Superior temporal gyrus (tissue), 1 donor: ENCODE measurements at regions not wholly inside any gene's neighbourhood (a gene's known extent, or its start where the extent isn't known, plus 50 kb on each side); places are given as distances from the start of the nearest gene placed in this dataset.
"Not testable (repeated sequence)": the region's sequence is repeated elsewhere in the genome, so short reads cannot be mapped to it uniquely, and the experiment has no call there.

ENCODE experiments used
- DNase-seq: peaks from one replicate; pipeline ENCODE4 v3.0.0-alpha.2; 2016; ENCODE audit errors: extremely low spot score

DNA sequence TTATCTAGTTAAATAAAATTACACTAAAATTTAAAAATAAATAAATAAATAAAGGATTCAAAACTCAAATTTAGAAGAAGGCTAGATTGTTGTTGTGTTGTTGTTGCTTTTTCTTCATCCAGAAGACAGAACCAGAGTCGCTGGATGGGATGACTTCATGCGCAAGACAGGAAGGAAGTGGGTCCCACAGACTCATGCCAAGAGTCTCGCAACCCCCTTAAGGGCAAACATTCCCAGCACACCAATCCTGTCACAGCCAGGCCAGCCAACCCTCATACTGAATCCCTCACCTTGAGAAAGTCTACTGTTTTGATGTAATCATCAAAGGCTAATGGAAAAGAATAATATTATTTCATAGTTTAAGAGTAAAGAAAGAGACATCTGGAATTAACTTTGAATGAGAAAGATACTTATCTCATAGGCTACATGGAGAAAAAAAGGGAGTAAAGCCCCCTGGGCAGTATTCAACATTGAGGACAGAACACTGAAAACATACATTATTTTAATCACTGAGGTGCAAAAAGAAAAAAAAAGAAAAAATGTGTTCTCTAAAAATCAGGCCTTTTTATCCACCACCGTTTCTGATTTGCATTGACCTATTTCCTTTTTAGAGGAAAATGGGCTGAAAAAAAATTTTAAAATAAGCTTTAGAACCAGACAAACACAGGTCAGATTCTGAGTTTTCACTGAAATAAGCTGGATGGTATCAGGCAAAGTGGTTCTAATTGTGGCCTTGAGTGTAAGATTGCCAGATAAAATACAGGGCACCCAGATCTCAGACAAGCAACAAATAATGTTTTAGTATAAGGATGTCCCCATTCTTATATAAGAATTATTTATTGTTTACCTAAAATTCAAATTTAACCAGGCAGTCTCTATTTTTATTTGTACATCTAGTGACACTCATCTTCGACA is 826.5 kb downstream of the TNS3 start:
- DNase-seq = no peak

DNA sequence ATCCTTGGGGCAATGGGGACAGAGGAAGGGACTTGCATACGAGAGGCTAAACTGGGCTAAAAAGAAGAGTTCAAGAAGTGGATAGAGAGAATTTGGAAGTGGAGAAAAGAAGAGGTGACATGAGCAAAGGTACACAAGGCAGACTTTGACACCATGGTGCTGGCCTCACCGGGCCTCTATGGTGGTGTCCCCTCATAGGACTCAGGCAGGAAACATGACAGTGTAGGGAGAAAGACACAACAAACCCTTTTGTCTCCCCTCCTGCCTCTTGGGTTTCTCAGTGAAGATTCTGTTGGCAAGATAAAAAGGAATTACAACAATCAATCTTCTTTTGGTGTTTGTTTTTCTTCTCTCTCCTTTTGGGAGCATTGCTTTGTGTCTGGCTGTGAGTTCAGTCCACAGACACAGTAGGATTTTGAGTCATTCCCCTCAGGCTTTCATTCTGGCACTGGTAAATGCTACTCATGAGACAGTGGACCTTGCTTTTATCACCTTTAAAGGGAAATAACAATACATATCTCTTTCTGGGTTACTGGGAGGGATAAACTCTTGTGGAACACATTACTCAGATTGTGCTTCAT is 827.7 kb downstream of the TNS3 start:
- DNase-seq = no peak

DNA sequence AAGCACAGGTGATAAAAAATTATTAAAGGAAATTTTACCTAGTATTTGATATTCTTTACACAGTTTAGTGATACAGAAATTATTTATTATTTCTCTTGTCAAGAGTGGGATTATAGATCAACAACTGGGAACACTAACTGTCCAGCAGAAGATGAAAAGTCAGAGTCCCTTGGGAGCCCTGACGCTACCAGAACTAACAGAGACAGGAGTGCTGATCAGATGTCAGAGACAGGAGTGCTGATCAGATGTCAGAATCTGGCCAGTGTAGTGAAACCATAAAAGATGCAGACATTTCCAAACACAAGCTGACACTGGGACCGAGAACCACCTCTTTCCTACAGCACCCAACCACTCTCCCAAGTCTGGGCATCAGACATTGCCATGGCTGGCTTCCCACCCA is 828.2 kb downstream of the TNS3 start:
- DNase-seq = no peak

DNA sequence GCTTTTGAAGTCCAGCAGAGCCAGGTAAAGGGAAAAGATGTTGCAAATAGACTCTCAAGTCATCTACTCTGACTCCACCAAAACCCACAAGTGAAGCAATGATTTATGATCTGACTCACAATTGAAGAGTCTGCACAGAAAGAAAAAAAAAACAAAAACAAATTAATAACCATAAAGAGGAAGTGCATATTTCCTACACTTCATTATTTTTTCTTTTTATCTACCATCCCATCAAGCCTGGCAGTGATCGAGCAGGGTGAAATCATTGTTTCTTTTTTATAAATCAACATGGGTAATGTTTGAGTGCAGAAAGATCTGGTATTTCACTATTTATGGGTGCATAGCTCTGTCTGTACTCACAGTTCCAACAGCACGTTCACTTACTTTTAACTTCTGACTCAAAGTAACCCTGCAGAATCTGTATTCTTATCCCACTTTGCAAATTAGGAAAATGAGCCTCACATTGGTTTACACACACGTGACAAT is 829.0 kb downstream of the TNS3 start:
- no peak for DNase-seq

DNA sequence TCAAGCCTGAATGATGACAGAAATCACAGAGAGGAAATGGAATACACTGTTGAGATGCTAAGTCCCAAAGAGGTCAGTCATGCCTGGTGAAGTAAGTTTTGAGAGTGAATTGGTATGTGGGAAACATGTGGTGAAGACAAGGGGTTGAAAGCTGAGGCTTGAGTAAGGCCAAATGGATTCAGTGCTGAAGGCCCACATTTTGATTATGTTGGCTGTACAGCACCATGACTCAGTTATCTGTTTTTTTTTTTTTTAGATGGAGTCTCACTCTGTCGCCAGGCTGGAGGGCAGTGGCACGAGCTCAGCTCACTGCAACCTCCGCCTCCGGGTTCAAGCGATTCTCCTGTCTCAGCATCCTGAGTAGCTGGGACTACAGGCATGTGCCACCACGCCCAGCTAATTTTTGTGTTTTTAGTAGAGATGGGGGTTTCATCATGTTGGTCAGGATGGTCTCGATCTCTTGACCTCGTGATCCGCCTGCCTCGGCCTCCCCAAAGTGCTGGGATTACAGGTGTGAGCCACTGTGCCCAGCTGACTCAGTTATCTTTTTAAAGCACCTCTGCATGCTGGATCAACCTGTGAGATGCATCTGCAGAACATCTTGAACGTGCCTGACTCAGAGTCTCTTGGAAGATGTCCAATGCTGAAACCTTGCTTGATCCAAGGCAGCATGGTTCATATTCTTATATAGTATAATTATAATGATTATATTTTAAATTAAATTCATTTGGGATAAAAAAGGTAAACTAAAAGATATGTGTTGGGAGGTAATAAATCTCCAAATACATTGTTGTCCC is 829.8 kb downstream of the TNS3 start:
- DNase-seq = not testable (repeated sequence)

GRCh38 chr7:46751471-46751870 is 830.4 kb upstream of the IGFBP3 start:
- no peak for DNase-seq

GRCh38 chr7:46750321-46750865 is 829.3 kb upstream of the IGFBP3 start:
- DNase-seq = no peak

DNA sequence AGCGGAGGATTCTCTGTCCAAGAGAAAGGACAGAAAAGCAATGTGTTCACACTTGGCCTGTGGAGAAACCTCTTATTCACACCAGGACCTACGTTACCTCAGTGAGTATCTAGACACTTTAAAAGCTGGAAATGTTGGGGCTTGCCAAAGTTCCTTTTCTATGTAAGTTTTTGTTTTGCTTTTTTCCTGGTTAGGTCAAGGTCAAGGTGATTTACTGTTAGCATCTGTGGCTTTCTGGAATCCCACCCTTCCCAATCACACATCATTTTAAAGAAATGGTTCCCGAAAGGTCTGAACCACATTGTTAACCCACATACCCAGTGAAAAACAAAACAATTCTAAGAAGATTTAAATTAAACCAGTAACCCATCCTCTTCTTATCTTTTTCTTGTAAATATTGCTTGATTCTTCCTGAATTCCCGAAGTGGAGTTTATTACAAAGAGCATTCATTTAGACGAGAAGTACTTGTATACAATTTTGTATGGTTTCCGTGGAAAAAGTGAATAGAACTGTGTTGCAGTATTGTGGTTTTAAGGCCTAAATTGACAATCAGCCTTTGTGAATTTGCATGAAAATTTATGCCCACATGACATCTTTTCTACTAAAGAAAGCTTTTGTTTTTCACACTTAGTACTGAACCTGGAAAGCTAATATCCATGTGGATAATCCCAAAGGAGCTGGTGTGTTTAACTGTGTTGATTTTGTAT is 827.0 kb upstream of the IGFBP3 start:
- no peak for DNase-seq

DNA sequence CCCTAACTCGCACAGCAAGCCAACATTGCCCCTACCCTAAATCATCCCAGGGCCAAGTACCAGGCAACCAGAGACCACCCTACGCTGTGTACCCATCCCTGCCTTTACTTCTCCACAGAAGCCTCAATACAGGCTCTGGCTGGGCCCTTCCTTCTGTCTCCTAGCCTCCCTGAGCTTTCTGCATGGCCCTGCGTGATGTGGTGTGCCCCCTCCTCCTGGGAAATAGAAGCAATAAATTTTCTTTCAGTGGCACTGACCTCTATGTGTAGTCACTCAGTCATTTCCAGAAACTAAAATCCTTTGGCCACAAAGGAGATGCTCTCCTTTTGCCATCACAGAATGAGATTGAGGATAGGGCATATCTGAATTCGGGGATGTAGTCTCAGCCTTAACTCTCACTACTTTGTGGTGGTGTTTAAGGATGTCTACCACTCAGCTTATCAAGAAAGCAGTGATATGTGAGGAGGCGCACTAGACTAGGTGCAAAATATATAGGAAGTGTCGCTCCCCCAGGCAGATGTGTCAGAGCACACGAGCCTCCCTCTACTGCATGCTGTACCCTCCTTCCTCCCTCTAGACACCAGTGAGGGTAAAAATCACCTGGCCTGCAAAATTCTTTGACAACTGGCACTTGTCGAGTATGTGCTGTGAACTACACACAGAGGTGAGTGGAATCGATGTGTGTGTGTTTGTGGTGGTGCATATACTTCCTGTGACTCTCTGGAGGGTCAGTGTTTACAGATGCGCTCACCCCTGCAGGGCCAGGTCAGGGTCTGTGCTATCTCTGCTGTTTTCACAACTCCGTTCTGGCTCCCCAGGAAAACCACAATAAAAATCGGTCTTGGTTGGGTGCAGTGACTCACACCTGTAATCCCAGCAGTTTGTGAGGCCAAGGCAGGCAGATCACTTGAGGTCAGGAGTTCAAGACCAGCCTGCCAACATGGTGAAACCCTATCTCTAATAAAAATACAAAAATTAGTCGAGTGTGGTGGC is 825.9 kb upstream of the IGFBP3 start:
- no peak for DNase-seq

GRCh38 chr7:46745707-46746090 is 824.6 kb upstream of the IGFBP3 start:
- no peak for DNase-seq

- DNase-seq = no peak
Observed at GRCh38 chr7:46744957-46745706, 824.1 kb upstream of the IGFBP3 start.

GRCh38 chr7:46742601-46743000 is 821.5 kb upstream of the IGFBP3 start:
- DNase-seq = no peak

GRCh38 chr7:46741938-46742540 is 821.0 kb upstream of the IGFBP3 start:
- DNase-seq = no peak

GRCh38 chr7:46741181-46741580 is 820.1 kb upstream of the IGFBP3 start:
- no peak for DNase-seq

- peak; percentile 44 for DNase-seq
Observed at GRCh38 chr7:46739518-46740234, 818.6 kb upstream of the IGFBP3 start.

- DNase-seq = no peak
Observed at GRCh38 chr7:46738796-46739195, 817.7 kb upstream of the IGFBP3 start.

GRCh38 chr7:46738165-46738564 is 817.1 kb upstream of the IGFBP3 start:
- no peak for DNase-seq

DNA sequence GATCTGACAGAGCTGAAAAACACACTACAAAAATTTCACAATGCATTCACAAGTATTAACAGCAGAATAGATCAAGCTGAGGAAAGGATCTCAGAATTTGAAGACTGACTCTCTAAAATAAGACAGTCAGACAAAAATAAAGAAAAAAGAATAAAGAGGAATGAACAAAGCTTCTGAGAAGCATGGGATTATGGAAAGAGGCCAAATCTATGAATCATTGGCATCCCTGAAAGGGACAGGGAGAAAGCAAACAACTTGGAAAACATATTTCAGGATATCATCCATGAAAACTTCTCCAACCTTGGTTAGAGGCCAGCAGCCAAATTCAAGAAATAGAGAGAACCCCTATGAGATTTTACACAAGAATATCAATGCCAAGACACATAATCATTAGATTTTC is 804.8 kb upstream of the IGFBP3 start:
- DNase-seq = no peak
